KMS-11 (cell line): ENCODE measurements at regions not wholly inside any gene's neighbourhood (a gene's known extent, or its start where the extent isn't known, plus 50 kb on each side); places are given as distances from the start of the nearest gene placed in this dataset.

ENCODE experiments used
- H2AFZ ChIP-seq: fragments of 200-600 bp; sonication (generic); 2 replicates; pipeline ENCODE4 v1.6.1; 2016; ENCODE audit warnings: antibody characterized with exemption, mixed run types, low read depth
- H3K27ac ChIP-seq: fragments of 200-600 bp; sonication (generic); 2 replicates; pipeline ENCODE4 v1.6.1; 2016; ENCODE audit warnings: mild to moderate bottlenecking, mixed run types
- H3K27me3 ChIP-seq: fragments of 200-600 bp; sonication (generic); 2 replicates; pipeline ENCODE4 v1.6.1; 2017; ENCODE audit warnings: mild to moderate bottlenecking, low read depth, mixed run types, moderate library complexity; ENCODE audit not compliant: insufficient read depth
- H3K36me3 ChIP-seq: fragments of 200-600 bp; sonication (generic); 2 replicates; pipeline ENCODE4 v1.6.1; 2017; ENCODE audit warnings: mild to moderate bottlenecking, mixed run types; ENCODE audit not compliant: insufficient read depth
- H3K4me1 ChIP-seq: fragments of 200-600 bp; sonication (generic); 2 replicates; pipeline ENCODE4 v1.6.1; 2016; ENCODE audit warnings: mild to moderate bottlenecking, low read depth, mixed run types; ENCODE audit not compliant: poor library complexity, severe bottlenecking
- H3K4me2 ChIP-seq: fragments of 200-600 bp; sonication (generic); 2 replicates; pipeline ENCODE4 v1.7.0; 2016; ENCODE audit warnings: mild to moderate bottlenecking, mixed run types
- H3K4me3 ChIP-seq: fragments of 200-600 bp; sonication (generic); IDR thresholded peaks from 2 replicates; pipeline ENCODE4 v1.6.1; 2017; ENCODE audit warnings: low read depth, low read length, mixed read lengths; ENCODE audit not compliant: insufficient read depth
- H3K79me2 ChIP-seq: fragments of 200-600 bp; sonication (generic); 2 replicates; pipeline ENCODE4 v1.6.1; 2016; ENCODE audit warnings: low read depth, mixed run types; ENCODE audit not compliant: insufficient read depth
- H3K9ac ChIP-seq: fragments of 200-600 bp; sonication (generic); 2 replicates; pipeline ENCODE4 v1.6.1; 2016; ENCODE audit warnings: mild to moderate bottlenecking, mixed run types
- H4K20me1 ChIP-seq: fragments of 200-600 bp; sonication (generic); 2 replicates; pipeline ENCODE4 v1.6.1; 2016; ENCODE audit warnings: mild to moderate bottlenecking, mixed run types; ENCODE audit not compliant: insufficient read depth
- CTCF ChIP-seq: fragments of 200-600 bp; sonication (generic); conservative IDR thresholded peaks from 2 replicates; pipeline ENCODE4 v1.6.1; 2017; ENCODE audit warnings: low read depth, mild to moderate bottlenecking, antibody characterized with exemption, low read length, moderate library complexity, mixed read lengths

- Histone ChIP-seq H3K27ac (no peak overlapping the region), H3K9ac (no peak overlapping the region), H3K27me3 (no peaks in the 10 kb centered on the region), H4K20me1 (no peaks in the 10 kb centered on the region), H3K4me3 (no peak overlapping the region), H2AFZ (no peak overlapping the region), H3K79me2 (no peaks in the 10 kb centered on the region), H3K36me3 (no peaks in the 10 kb centered on the region), H3K4me1 (no peaks in the 10 kb centered on the region), H3K4me2 (no peak overlapping the region)
- no peak for TF ChIP-seq CTCF
Measured at GRCh38 chr4:66328803-66329574, 658.7 kb upstream of the EPHA5 start.

DNA sequence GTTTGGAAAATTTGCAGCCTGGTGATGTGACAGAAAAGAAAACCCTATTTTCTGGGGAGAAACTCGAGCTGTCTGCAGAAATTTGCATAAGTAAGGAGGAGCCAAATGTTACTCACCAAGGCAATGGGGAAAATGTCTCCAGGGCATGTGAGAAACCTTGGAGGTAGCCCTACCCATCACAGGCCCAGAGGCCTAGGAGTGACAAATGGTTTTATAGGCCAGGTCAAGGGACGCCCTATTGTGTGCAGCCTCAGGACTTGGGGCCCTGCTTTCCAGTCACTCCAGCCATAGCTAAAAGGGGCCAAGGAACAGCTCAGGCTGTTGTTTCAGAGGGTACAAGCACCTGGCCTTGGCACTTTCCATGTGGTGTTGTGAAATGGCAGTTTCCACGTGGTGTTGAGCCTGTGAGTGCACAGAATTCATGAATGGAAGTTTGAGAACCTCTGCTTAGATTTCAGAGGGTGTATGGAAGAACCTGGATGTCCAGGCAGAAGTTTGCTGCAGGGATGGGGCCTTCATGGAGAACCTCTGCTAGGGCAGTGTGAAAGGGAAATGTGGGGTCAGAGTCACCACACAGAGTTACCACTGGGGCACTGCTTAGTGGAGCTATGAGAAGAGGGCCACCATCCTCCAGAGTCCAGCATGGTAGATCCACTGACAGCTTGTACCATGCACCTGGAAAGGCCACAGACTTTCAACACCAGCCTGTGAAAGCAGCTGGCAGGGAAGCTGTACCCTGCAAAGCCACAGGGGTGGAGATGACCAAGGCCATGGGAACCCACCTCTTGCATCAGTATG lies 637.6 kb upstream of the EPHA5 start:
- Histone ChIP-seq H3K4me3 (no peak overlapping the region), H2AFZ (no peak overlapping the region), H4K20me1 (no peaks in the 10 kb centered on the region), H3K4me1 (no peaks in the 10 kb centered on the region), H3K79me2 (no peaks in the 10 kb centered on the region), H3K36me3 (no peaks in the 10 kb centered on the region), H3K4me2 (no peak overlapping the region), H3K27ac (no peak overlapping the region), H3K27me3 (no peaks in the 10 kb centered on the region), H3K9ac (no peak overlapping the region)
- TF ChIP-seq CTCF, result no peak

DNA sequence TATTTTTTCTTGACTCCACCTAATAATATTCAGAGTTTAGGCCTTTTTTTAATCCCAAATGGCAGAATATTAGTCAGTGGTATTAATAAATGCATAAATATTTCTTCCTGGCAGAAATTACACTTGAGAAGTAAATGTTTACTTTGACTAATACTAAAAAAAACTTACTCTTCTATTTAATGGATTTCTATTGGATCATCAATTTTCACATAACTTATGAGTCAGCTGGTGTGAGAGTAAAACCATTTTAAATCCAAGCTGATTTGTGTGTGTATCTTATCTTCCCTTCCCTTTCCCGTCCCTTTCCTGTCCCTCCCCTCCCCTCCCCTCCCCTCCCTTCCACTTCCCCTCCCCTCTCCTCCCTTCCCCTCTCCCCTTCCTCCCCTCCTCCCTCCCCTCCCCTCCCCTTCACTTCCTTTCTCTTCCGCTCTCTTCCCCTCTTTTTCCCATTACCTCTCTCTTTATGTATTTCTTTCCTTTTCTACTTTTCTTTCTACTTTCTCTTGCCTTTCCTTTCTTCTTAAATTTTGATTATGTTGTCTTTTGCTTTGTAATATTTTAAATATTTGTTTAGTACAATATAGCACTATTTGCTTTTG lies 630.1 kb upstream of the EPHA5 start:
- Histone ChIP-seq H2AFZ (no peak overlapping the region), H3K4me3 (no peak overlapping the region), H3K4me2 (no peak overlapping the region)

GRCh38 chr4:66298569-66298968 lies 628.3 kb upstream of the EPHA5 start:
- TF ChIP-seq CTCF, result no peak
- Histone ChIP-seq H3K4me1 (no peaks in the 10 kb centered on the region), H3K4me2 (no peak overlapping the region), H3K27ac (no peak overlapping the region), H2AFZ (no peak overlapping the region), H4K20me1 (no peaks in the 10 kb centered on the region), H3K4me3 (no peak overlapping the region), H3K27me3 (no peaks in the 10 kb centered on the region), H3K79me2 (no peaks in the 10 kb centered on the region), H3K36me3 (no peaks in the 10 kb centered on the region), H3K9ac (no peak overlapping the region)

More for the DNA sequence above, 630.1 kb upstream of the EPHA5 start:
- no peak overlapping the region for H3K9ac ChIP-seq
- no peaks in the 10 kb centered on the region for H3K79me2 ChIP-seq
- H3K4me1 ChIP-seq, result no peaks in the 10 kb centered on the region
- H4K20me1 ChIP-seq, result no peaks in the 10 kb centered on the region
- H3K27me3 ChIP-seq, result no peaks in the 10 kb centered on the region
- H3K27ac ChIP-seq, result no peak overlapping the region
- no peak for TF ChIP-seq CTCF
- H3K36me3 ChIP-seq, result no peaks in the 10 kb centered on the region
